WTC11 (cell line): ENCODE measurements at regions not wholly inside any gene's neighbourhood (a gene's known extent, or its start where the extent isn't known, plus 50 kb on each side); places are given as distances from the start of the nearest gene placed in this dataset.

Experiments
- ATAC-seq: fragments of 200-7000 bp; cut with Tn5 transposase; 2 replicates; pipeline ENCODE4 v1.10.0; 2021; ENCODE audit warnings: mild to moderate bottlenecking, moderate library complexity
- CTCF ChIA-PET: fragments of 300-600 bp; sonication (Branson Sonifier 250); formaldehyde crosslinking; loops from one replicate; lab custom pipeline; 2021; ENCODE audit warnings: antibody characterized with exemption; lab: Charles Lee
- POLR2A ChIA-PET: fragments of 350-600 bp; sonication (Branson Sonifier 250); formaldehyde crosslinking; loops from one replicate; lab custom pipeline; 2021; ENCODE audit warnings: antibody characterized with exemption; lab: Charles Lee
- DNase-seq: peaks from one replicate; pipeline ENCODE4 v3.0.0; 2021; ENCODE audit warnings: low spot score
- H3K27ac Mint-ChIP-seq: 2 replicates; pipeline ENCODE4 v1.8.0; 2021; ENCODE audit warnings: mixed read lengths
- H3K27me3 Mint-ChIP-seq: 2 replicates; pipeline ENCODE4 v1.8.0; 2021; ENCODE audit warnings: low read depth, mild to moderate bottlenecking, moderate library complexity, mixed read lengths
- H3K36me3 Mint-ChIP-seq: 2 replicates; pipeline ENCODE4 v1.8.0; 2021; ENCODE audit warnings: mixed read lengths
- H3K4me1 Mint-ChIP-seq: 2 replicates; pipeline ENCODE4 v1.8.0; 2022; ENCODE audit warnings: mixed read lengths
- H3K4me3 Mint-ChIP-seq: 2 replicates; pipeline ENCODE4 v1.8.0; 2021; ENCODE audit warnings: mild to moderate bottlenecking, moderate library complexity, mixed read lengths
- H3K9me3 Mint-ChIP-seq: 2 replicates; pipeline ENCODE4 v1.8.0; 2021; ENCODE audit warnings: mixed read lengths
- AR ChIP-seq: fragments of 250-450 bp; sonication (Bioruptor Pico); IDR thresholded peaks from 2 replicates; pipeline ENCODE4 v1.9.0; 2021; ENCODE audit warnings: mild to moderate bottlenecking
- ATF2 ChIP-seq: sonication (generic); formaldehyde crosslinking; IDR thresholded peaks from 2 replicates; pipeline ENCODE4 v1.8.1; 2022; ENCODE audit warnings: low read depth, missing genetic modification reagents, borderline replicate concordance
- CBFB ChIP-seq: sonication (generic); formaldehyde crosslinking; IDR thresholded peaks from 2 replicates; pipeline ENCODE4 v1.8.1; 2022; ENCODE audit warnings: mild to moderate bottlenecking, low read depth, missing genetic modification reagents
- E2F1 ChIP-seq: sonication (generic); formaldehyde crosslinking; IDR thresholded peaks from 2 replicates; pipeline ENCODE4 v1.8.0; 2022; ENCODE audit warnings: mild to moderate bottlenecking, missing genetic modification reagents
- ELF4 ChIP-seq: sonication (generic); formaldehyde crosslinking; IDR thresholded peaks from 2 replicates; pipeline ENCODE4 v1.8.1; 2022; ENCODE audit warnings: low read depth, mild to moderate bottlenecking, moderate library complexity, missing genetic modification reagents
- ESRRA ChIP-seq: sonication (generic); formaldehyde crosslinking; IDR thresholded peaks from 2 replicates; pipeline ENCODE4 v1.8.1; 2022; ENCODE audit warnings: mild to moderate bottlenecking, missing genetic modification reagents, borderline replicate concordance
- ETV6 ChIP-seq: sonication (generic); formaldehyde crosslinking; IDR thresholded peaks from 2 replicates; pipeline ENCODE4 v1.8.1; 2022; ENCODE audit warnings: mild to moderate bottlenecking, missing genetic modification reagents
- GABPB1 ChIP-seq: sonication (generic); formaldehyde crosslinking; IDR thresholded peaks from 2 replicates; pipeline ENCODE4 v1.8.1; 2023; ENCODE audit warnings: mild to moderate bottlenecking, missing genetic modification reagents
- JAZF1 ChIP-seq: fragments of 250-450 bp; sonication (Bioruptor Pico); IDR thresholded peaks from 2 replicates; pipeline ENCODE4 v1.9.0; 2021; ENCODE audit warnings: moderate library complexity, mild to moderate bottlenecking, inconsistent platforms
- KAT7 ChIP-seq: sonication (generic); formaldehyde crosslinking; IDR thresholded peaks from 2 replicates; pipeline ENCODE4 v1.8.1; 2023; ENCODE audit warnings: missing genetic modification reagents, mild to moderate bottlenecking, borderline replicate concordance
- MLX ChIP-seq: sonication (generic); formaldehyde crosslinking; IDR thresholded peaks from 2 replicates; pipeline ENCODE4 v1.8.1; 2023; ENCODE audit warnings: mild to moderate bottlenecking, missing genetic modification reagents, moderate library complexity
- MXD4 ChIP-seq: fragments of 250-450 bp; sonication (Bioruptor Pico); IDR thresholded peaks from 2 replicates; pipeline ENCODE4 v1.8.0; 2021; ENCODE audit warnings: mild to moderate bottlenecking, moderate library complexity, borderline replicate concordance
- NR1H2 ChIP-seq: sonication (generic); formaldehyde crosslinking; IDR thresholded peaks from 2 replicates; pipeline ENCODE4 v1.9.0; 2021; ENCODE audit warnings: mild to moderate bottlenecking, moderate library complexity, missing genetic modification reagents
- NR3C1 ChIP-seq: sonication (generic); formaldehyde crosslinking; conservative IDR thresholded peaks from 2 replicates; pipeline ENCODE4 v1.8.1; 2023; ENCODE audit warnings: low read depth, mild to moderate bottlenecking, missing genetic modification reagents
- RORB ChIP-seq: fragments of 250-450 bp; sonication (Bioruptor Pico); IDR thresholded peaks from 2 replicates; pipeline ENCODE4 v1.9.0; 2021; ENCODE audit warnings: mild to moderate bottlenecking
- TCF7 ChIP-seq: sonication (generic); formaldehyde crosslinking; IDR thresholded peaks from 2 replicates; pipeline ENCODE4 v1.8.0; 2022; ENCODE audit warnings: mild to moderate bottlenecking, low read depth, missing genetic modification reagents, moderate library complexity
- TEAD1 ChIP-seq: sonication (generic); formaldehyde crosslinking; IDR thresholded peaks from 2 replicates; pipeline ENCODE4 v1.8.0; 2022; ENCODE audit warnings: mild to moderate bottlenecking, missing genetic modification reagents
- USF2 ChIP-seq: sonication (generic); formaldehyde crosslinking; IDR thresholded peaks from 2 replicates; pipeline ENCODE4 v1.8.1; 2023; ENCODE audit warnings: mild to moderate bottlenecking, missing genetic modification reagents, moderate library complexity
- ZBTB43 ChIP-seq: sonication (generic); formaldehyde crosslinking; IDR thresholded peaks from 2 replicates; pipeline ENCODE4 v1.8.1; 2023; ENCODE audit warnings: mild to moderate bottlenecking, missing genetic modification reagents
- ZNF232 ChIP-seq: sonication (generic); formaldehyde crosslinking; IDR thresholded peaks from 2 replicates; pipeline ENCODE4 v1.8.0; 2022; ENCODE audit warnings: mild to moderate bottlenecking, missing genetic modification reagents
- ZNF532 ChIP-seq: fragments of 250-450 bp; sonication (Bioruptor Pico); IDR thresholded peaks from 2 replicates; pipeline ENCODE4 v1.9.0; 2021; ENCODE audit warnings: mild to moderate bottlenecking, borderline replicate concordance

- no peak for TF ChIP-seq ZNF532
- TF ChIP-seq MXD4 (CRISPR knock-in tag): no peak
- no peak for TF ChIP-seq NR1H2 (CRISPR knock-in tag)
These were observed 473.3 kb upstream of the PSMD7 start (continued) for GRCh38 chr16:73823205-73823849.

GRCh38 chr16:73817526-73818324, 478.9 kb upstream of the PSMD7 start:
- H3K4me3 Mint-ChIP-seq: no peak overlapping the region
- ChIA-PET CTCF (no interaction called here), POLR2A (no interaction called here)
- ATAC-seq: no peak
- H3K27ac Mint-ChIP-seq: no peak overlapping the region
- H3K9me3 Mint-ChIP-seq: peaks cover 8% of the 10 kb centered on the region
- H3K4me1 Mint-ChIP-seq: peaks cover 11% of the 10 kb centered on the region
- H3K36me3 Mint-ChIP-seq: no peaks in the 10 kb centered on the region
- H3K27me3 Mint-ChIP-seq: no peaks in the 10 kb centered on the region
- TF ChIP-seq NR3C1 (no peak), TEAD1 (no peak), RORB (CRISPR knock-in tag) (no peak), ELF4 (CRISPR knock-in tag) (no peak), NR1H2 (CRISPR knock-in tag) (no peak), ESRRA (CRISPR knock-in tag) (no peak), KAT7 (CRISPR knock-in tag) (no peak), ZBTB43 (CRISPR knock-in tag) (no peak), ETV6 (no peak), AR (CRISPR knock-in tag) (no peak), CBFB (CRISPR knock-in tag) (no peak), ZNF232 (CRISPR knock-in tag) (no peak), MLX (CRISPR knock-in tag) (no peak), USF2 (CRISPR knock-in tag) (no peak), JAZF1 (no peak), ATF2 (CRISPR knock-in tag) (no peak), TCF7 (CRISPR knock-in tag) (no peak), GABPB1 (CRISPR knock-in tag) (no peak), MXD4 (CRISPR knock-in tag) (no peak), E2F1 (CRISPR knock-in tag) (no peak)
- TF ChIP-seq, all 79 proteins: peak for 0
- no peak for DNase-seq
